ENCODE measurements at regions not wholly inside any gene's neighbourhood (a gene's known extent, or its start where the extent isn't known, plus 50 kb on each side); places are given as distances from the start of the nearest gene placed in this dataset.

GRCh38 chr2:226661789-226662545, 137.7 kb downstream of the IRS1 start:
- Histone ChIP-seq H3K4me3 (no peak overlapping the region), H3K9me3 (replicated peaks) (no peaks in the 10 kb centered on the region), H3K27ac (peak overlapping the region; percentile 78), H3K36me3 (no peaks in the 10 kb centered on the region), H3K4me1 (replicated peaks) (peaks cover 44% of the 10 kb centered on the region), H3K27me3 (replicated peaks) (no peaks in the 10 kb centered on the region)
- DNase-seq (ENCODE audit: low read depth in 1 of 2, low spot score in 2 of 2): peak; percentile 92 to 95

GRCh38 chr2:226660526-226660925, 139.1 kb downstream of the IRS1 start:
- DNase-seq (ENCODE audit: low read depth in 1 of 2, low spot score in 2 of 2): peak in 1 of 2 experiments; percentile 42
- H3K27me3 ChIP-seq (replicated peaks): no peaks in the 10 kb centered on the region
- H3K27ac ChIP-seq: peak overlapping the region; percentile 26; the same call in 1 of the 2 replicates
- H3K4me1 ChIP-seq (replicated peaks): peaks cover 54% of the 10 kb centered on the region
- no peak overlapping the region for H3K4me3 ChIP-seq
- H3K36me3 ChIP-seq: no peaks in the 10 kb centered on the region
- no peaks in the 10 kb centered on the region for H3K9me3 ChIP-seq (replicated peaks)

- no peaks in the 10 kb centered on the region for H3K27me3 ChIP-seq (replicated peaks)
- H3K4me1 ChIP-seq (replicated peaks): peaks cover 54% of the 10 kb centered on the region
- H3K27ac ChIP-seq: peak overlapping the region; percentile 26; the same call in 1 of the 2 replicates
- H3K36me3 ChIP-seq: no peaks in the 10 kb centered on the region
- no peak overlapping the region for H3K4me3 ChIP-seq
- no peaks in the 10 kb centered on the region for H3K9me3 ChIP-seq (replicated peaks)
- DNase-seq (ENCODE audit: low read depth in 1 of 2, low spot score in 2 of 2): no peak
These were observed 139.5 kb downstream of the IRS1 start for GRCh38 chr2:226660124-226660523.

GRCh38 chr2:226659410-226659809, 140.2 kb downstream of the IRS1 start:
- no peak overlapping the region for H3K4me3 ChIP-seq
- H3K27me3 ChIP-seq (replicated peaks): no peaks in the 10 kb centered on the region
- H3K9me3 ChIP-seq (replicated peaks): no peaks in the 10 kb centered on the region
- peak overlapping the region; percentile 6; the same call in 1 of the 2 replicates for H3K27ac ChIP-seq
- peaks cover 52% of the 10 kb centered on the region for H3K4me1 ChIP-seq (replicated peaks)
- no peaks in the 10 kb centered on the region for H3K36me3 ChIP-seq
- peak in 1 of 2 experiments; percentile 43 for DNase-seq (ENCODE audit: low read depth in 1 of 2, low spot score in 2 of 2)

- Histone ChIP-seq H3K4me1 (replicated peaks) (peaks cover 50% of the 10 kb centered on the region), H3K27ac (no peak overlapping the region), H3K4me3 (no peak overlapping the region), H3K9me3 (replicated peaks) (no peaks in the 10 kb centered on the region), H3K36me3 (no peaks in the 10 kb centered on the region), H3K27me3 (replicated peaks) (no peaks in the 10 kb centered on the region)
- no peak for DNase-seq (ENCODE audit: low read depth in 1 of 2, low spot score in 2 of 2)
These were observed 141.1 kb downstream of the IRS1 start for GRCh38 chr2:226658555-226658954.

- Histone ChIP-seq H3K27me3 (replicated peaks) (no peaks in the 10 kb centered on the region), H3K4me1 (replicated peaks) (peaks cover 59% of the 10 kb centered on the region), H3K36me3 (no peaks in the 10 kb centered on the region), H3K27ac (no peak overlapping the region), H3K4me3 (no peak overlapping the region), H3K9me3 (replicated peaks) (no peaks in the 10 kb centered on the region)
- DNase-seq (ENCODE audit: low read depth in 1 of 2, low spot score in 2 of 2): no peak
These were observed 142.1 kb downstream of the IRS1 start for GRCh38 chr2:226657340-226658053.

- Histone ChIP-seq H3K36me3 (no peaks in the 10 kb centered on the region), H3K27ac (peak overlapping the region; percentile 36), H3K4me3 (no peak overlapping the region), H3K9me3 (replicated peaks) (no peaks in the 10 kb centered on the region), H3K27me3 (replicated peaks) (no peaks in the 10 kb centered on the region), H3K4me1 (replicated peaks) (peaks cover 59% of the 10 kb centered on the region)
- peak in 1 of 2 experiments; percentile 75 for DNase-seq (ENCODE audit: low read depth in 1 of 2, low spot score in 2 of 2)
These were observed 143.3 kb downstream of the IRS1 start for GRCh38 chr2:226656367-226656766.

- Histone ChIP-seq H3K27me3 (replicated peaks) (no peaks in the 10 kb centered on the region), H3K36me3 (no peaks in the 10 kb centered on the region), H3K9me3 (replicated peaks) (no peaks in the 10 kb centered on the region), H3K27ac (peak overlapping the region; percentile 36), H3K4me1 (replicated peaks) (peaks cover 59% of the 10 kb centered on the region), H3K4me3 (no peak overlapping the region)
- DNase-seq (ENCODE audit: low read depth in 1 of 2, low spot score in 2 of 2): no peak
These were observed 143.7 kb downstream of the IRS1 start for GRCh38 chr2:226655871-226656270.

GRCh38 chr2:226652983-226653765, 146.4 kb downstream of the IRS1 start:
- no peak overlapping the region for H3K4me3 ChIP-seq
- peaks cover 60% of the 10 kb centered on the region for H3K4me1 ChIP-seq (replicated peaks)
- peak overlapping the region; percentile 97 for H3K27ac ChIP-seq
- H3K9me3 ChIP-seq (replicated peaks): no peaks in the 10 kb centered on the region
- no peaks in the 10 kb centered on the region for H3K36me3 ChIP-seq
- no peaks in the 10 kb centered on the region for H3K27me3 ChIP-seq (replicated peaks)
- DNase-seq (ENCODE audit: low read depth in 1 of 2, low spot score in 2 of 2): no peak

- H3K9me3 ChIP-seq (replicated peaks): no peaks in the 10 kb centered on the region
- DNase-seq (ENCODE audit: low read depth in 1 of 2, low spot score in 2 of 2): peak in 1 of 2 experiments; percentile 91
- H3K27me3 ChIP-seq (replicated peaks): no peaks in the 10 kb centered on the region
- H3K4me1 ChIP-seq (replicated peaks): peaks cover 68% of the 10 kb centered on the region
- H3K27ac ChIP-seq: peak overlapping the region; percentile 97
- peak overlapping the region; percentile 23 for H3K4me3 ChIP-seq
- H3K36me3 ChIP-seq: no peaks in the 10 kb centered on the region
These were observed 147.3 kb downstream of the IRS1 start for GRCh38 chr2:226652369-226652768.

GRCh38 chr2:226649871-226650660, 149.6 kb downstream of the IRS1 start:
- peaks cover 62% of the 10 kb centered on the region for H3K4me1 ChIP-seq (replicated peaks)

GRCh38 chr2:226649201-226649600, 150.4 kb downstream of the IRS1 start:
- Histone ChIP-seq H3K9me3 (replicated peaks) (no peaks in the 10 kb centered on the region), H3K36me3 (no peaks in the 10 kb centered on the region), H3K4me1 (replicated peaks) (peaks cover 69% of the 10 kb centered on the region), H3K27me3 (replicated peaks) (no peaks in the 10 kb centered on the region), H3K4me3 (no peak overlapping the region), H3K27ac (peak overlapping the region; percentile 97)
- no peak for DNase-seq (ENCODE audit: low read depth in 1 of 2, low spot score in 2 of 2)

More at GRCh38 chr2:226649871-226650660, 149.6 kb downstream of the IRS1 start:
- Histone ChIP-seq H3K27ac (peak overlapping the region; percentile 97), H3K27me3 (replicated peaks) (no peaks in the 10 kb centered on the region), H3K9me3 (replicated peaks) (no peaks in the 10 kb centered on the region), H3K4me3 (no peak overlapping the region), H3K36me3 (no peaks in the 10 kb centered on the region)
- DNase-seq (ENCODE audit: low read depth in 1 of 2, low spot score in 2 of 2): peak; percentile 99 to 100

All from SJSA1 (cell line).